Suppressor macrophage treated with lipopolysaccharide for 4 hours (primary cell): ENCODE measurements at regions not wholly inside any gene's neighbourhood (a gene's known extent, or its start where the extent isn't known, plus 50 kb on each side); places are given as distances from the start of the nearest gene placed in this dataset.
"Not testable (repeated sequence)": the region's sequence is repeated elsewhere in the genome, so short reads cannot be mapped to it uniquely, and the experiment has no call there.

Source experiments
- DNase-seq: peaks from one replicate; pipeline ENCODE4 v3.0.0-alpha.2; 2020

GRCh38 chr9:40884902-40885490, 243.5 kb downstream of the FOXD4L6 start:
- DNase-seq: not testable (repeated sequence)

DNA sequence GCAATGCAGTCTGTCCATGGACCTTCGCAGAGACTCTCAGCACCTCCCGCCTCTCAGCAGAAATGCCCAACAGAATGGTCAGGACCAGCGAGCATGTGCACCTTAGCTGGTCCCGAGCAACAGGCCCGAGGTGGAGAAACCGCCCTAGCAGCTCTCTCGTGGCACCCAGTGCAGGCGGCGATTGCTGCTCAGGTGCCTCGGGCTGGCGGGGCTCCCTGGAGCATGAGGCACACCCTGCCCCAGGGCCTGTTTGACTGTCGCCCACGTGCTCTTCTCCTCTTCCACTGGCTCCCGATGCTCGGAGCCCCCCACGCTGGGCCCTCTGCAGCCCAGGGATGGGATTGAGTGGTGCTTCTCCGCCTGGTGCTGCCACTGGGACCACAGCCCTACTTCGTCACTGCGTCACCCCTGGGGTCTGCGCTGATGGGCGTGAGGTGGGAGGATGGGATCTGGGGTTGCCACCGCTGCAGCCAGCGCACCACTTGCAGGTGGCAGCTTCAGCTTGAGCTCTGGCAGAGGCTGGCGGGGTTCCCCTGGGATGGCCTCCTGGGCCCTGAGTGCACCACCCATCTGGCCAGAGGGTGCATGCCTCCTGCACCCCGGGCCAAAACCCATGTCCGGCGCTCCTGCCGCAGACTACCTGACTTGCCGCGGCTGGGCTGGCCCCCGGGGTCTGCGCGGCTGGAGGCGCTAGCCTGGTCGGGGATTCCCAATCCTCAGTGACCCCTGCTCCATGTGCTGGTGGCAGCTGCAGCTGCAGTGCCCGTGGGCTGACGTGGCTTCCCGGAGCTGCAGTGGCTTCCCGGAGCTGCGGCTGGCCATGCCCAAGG, 244.2 kb downstream of the FOXD4L6 start:
- DNase-seq: no peak

- DNase-seq: not testable (repeated sequence)
Measured at GRCh38 chr9:40883423-40884071, 244.9 kb downstream of the FOXD4L6 start.

DNA sequence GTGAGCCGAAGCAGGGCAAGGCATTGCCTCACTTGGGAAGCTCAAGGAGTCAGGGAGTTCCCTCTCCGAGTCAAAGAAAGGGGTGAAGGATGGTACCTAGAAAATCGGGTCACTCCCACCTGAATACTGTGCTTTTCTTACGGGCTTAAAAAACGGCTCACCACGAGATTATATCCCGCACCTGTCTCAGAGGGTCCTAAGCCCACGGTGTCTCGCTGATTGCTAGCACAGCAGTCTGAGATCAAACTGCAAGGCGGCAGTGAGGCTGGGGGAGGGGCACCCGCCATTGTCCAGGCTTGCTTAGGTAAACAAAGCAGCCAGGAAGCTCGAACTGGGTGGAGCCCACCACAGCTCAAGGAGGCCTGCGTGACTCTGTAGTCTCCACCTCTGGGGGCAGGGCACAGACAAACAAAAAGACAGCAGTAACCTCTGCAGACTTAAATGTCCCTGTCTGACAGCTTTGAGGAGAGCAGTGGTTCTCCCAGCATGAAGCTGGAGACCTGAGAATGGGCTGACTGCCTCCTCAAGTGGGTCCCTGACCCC, 254.7 kb downstream of the FOXD4L6 start:
- not testable (repeated sequence) for DNase-seq

GRCh38 chr9:40868437-40868836, 260.0 kb downstream of the FOXD4L6 start:
- DNase-seq: not testable (repeated sequence)
